Stimulated activated CD8-positive, alpha-beta memory T cell treated with anti-CD3 and anti-CD28 coated beads, Interleukin-15, amount 100 ng/mL, for 48 hours (primary cell): ENCODE measurements at regions not wholly inside any gene's neighbourhood (a gene's known extent, or its start where the extent isn't known, plus 50 kb on each side); places are given as distances from the start of the nearest gene placed in this dataset.
"Not testable (repeated sequence)": the region's sequence is repeated elsewhere in the genome, so short reads cannot be mapped to it uniquely, and the experiment has no call there.

ENCODE experiments used
- DNase-seq, 2 donors: peaks; one replicate each; pipeline ENCODE4 v3.0.0-alpha.2; 2020; ENCODE audit warnings: low read depth in 2 of 2

GRCh38 chr5:166716856-166717492, 1574.5 kb upstream of the WWC1 start:
- no peak for DNase-seq

- no peak for DNase-seq
These were observed 1571.5 kb upstream of the WWC1 start for GRCh38 chr5:166719991-166720390.

GRCh38 chr5:166722939-166723338, 1568.5 kb upstream of the WWC1 start:
- no peak for DNase-seq

- DNase-seq = no peak
These were observed 1567.2 kb upstream of the WWC1 start for GRCh38 chr5:166724284-166724683.

- DNase-seq = no peak
These were observed 1565.9 kb upstream of the WWC1 start for GRCh38 chr5:166725593-166725992.

- no peak for DNase-seq
These were observed 1565.0 kb upstream of the WWC1 start for GRCh38 chr5:166726406-166726805.

GRCh38 chr5:166742951-166743350, 1548.5 kb upstream of the WWC1 start:
- DNase-seq = not testable (repeated sequence)

- no peak for DNase-seq
These were observed 1544.9 kb upstream of the WWC1 start for GRCh38 chr5:166746506-166746905.

- DNase-seq = no peak
These were observed 1541.1 kb upstream of the WWC1 start for GRCh38 chr5:166750376-166750775.

- no peak for DNase-seq
These were observed 1533.3 kb upstream of the WWC1 start for GRCh38 chr5:166758151-166758550.

GRCh38 chr5:166767858-166768257, 1523.6 kb upstream of the WWC1 start:
- no peak for DNase-seq

GRCh38 chr5:166768536-166768935, 1522.9 kb upstream of the WWC1 start:
- DNase-seq = no peak

GRCh38 chr5:166772770-166773169, 1518.7 kb upstream of the WWC1 start:
- DNase-seq = no peak

GRCh38 chr5:166781737-166782136, 1509.7 kb upstream of the WWC1 start:
- no peak for DNase-seq

- DNase-seq = no peak
These were observed 1506.8 kb upstream of the WWC1 start for GRCh38 chr5:166784545-166785078.

GRCh38 chr5:166786178-166786577, 1505.3 kb upstream of the WWC1 start:
- no peak for DNase-seq

GRCh38 chr5:166786889-166787288, 1504.6 kb upstream of the WWC1 start:
- no peak for DNase-seq

GRCh38 chr5:166788050-166788449, 1503.4 kb upstream of the WWC1 start:
- no peak for DNase-seq

- DNase-seq = no peak
These were observed 1495.7 kb upstream of the WWC1 start for GRCh38 chr5:166795756-166796155.

- DNase-seq = no peak
These were observed 1488.4 kb upstream of the WWC1 start for GRCh38 chr5:166803058-166803457.

GRCh38 chr5:166804223-166804622, 1487.2 kb upstream of the WWC1 start:
- not testable (repeated sequence) for DNase-seq

GRCh38 chr5:166804693-166805092, 1486.8 kb upstream of the WWC1 start:
- DNase-seq = not testable (repeated sequence)

GRCh38 chr5:166810093-166810658, 1481.3 kb upstream of the WWC1 start:
- not testable (repeated sequence) for DNase-seq

GRCh38 chr5:166810721-166811120, 1480.7 kb upstream of the WWC1 start:
- no peak for DNase-seq
